ENCODE measurements at regions not wholly inside any gene's neighbourhood (a gene's known extent, or its start where the extent isn't known, plus 50 kb on each side); places are given as distances from the start of the nearest gene placed in this dataset.

GRCh38 chr20:6954219-6954618 lies 186.7 kb downstream of the BMP2 start:
- H3K27ac ChIP-seq (ENCODE audit: low read depth): no peak overlapping the region
- H3K79me2 ChIP-seq (replicated peaks; ENCODE audit: insufficient read depth): no peaks in the 10 kb centered on the region
- Mint-ChIP-seq H3K27ac (no peak overlapping the region), H3K36me3 (ENCODE audit: low read depth) (peaks cover 6% of the 10 kb centered on the region; the same call in 2 of the 3 replicates), H3K4me1 (no peaks in the 10 kb centered on the region), H3K9me3 (peaks cover 12% of the 10 kb centered on the region; the same call in 2 of the 3 replicates), H3K27me3 (ENCODE audit: insufficient read depth, low read depth, poor library complexity) (no peaks in the 10 kb centered on the region), H3K4me3 (no peak overlapping the region)
- no peaks in the 10 kb centered on the region for H3F3A ChIP-seq (replicated peaks; ENCODE audit: low read depth)
- no peaks in the 10 kb centered on the region for H3K9me2 ChIP-seq (ENCODE audit: insufficient read depth)
- TF ChIP-seq ZNF114 (CRISPR knock-in tag; IDR thresholded peaks at IDR 0.05) (no peak), ZNF331 (CRISPR knock-in tag; IDR thresholded peaks at IDR 0.05; ENCODE audit: low read depth) (no peak), CREB1 (CRISPR knock-in tag; IDR thresholded peaks at IDR 0.05; ENCODE audit: low read depth) (no peak), REST (IDR thresholded peaks at IDR 0.05; ENCODE audit: unreplicated experiment) (no peak), EZH2 (IDR thresholded peaks at IDR 0.05; ENCODE audit: low read depth, unreplicated experiment) (no peak), EZH2phosphoT487 (IDR thresholded peaks at IDR 0.05; ENCODE audit: unreplicated experiment) (no peak), ETS1 (IDR thresholded peaks at IDR 0.05) (no peak), NANOG (IDR thresholded peaks at IDR 0.05; ENCODE audit: borderline replicate concordance) (no peak), ZNF462 (CRISPR knock-in tag; IDR thresholded peaks at IDR 0.05) (no peak), CTCF (conservative IDR thresholded peaks at IDR 0.05; ENCODE audit: low read depth in 2 of 2) (no peak), STAT1 (IDR thresholded peaks at IDR 0.05; ENCODE audit: unreplicated experiment) (no peak), JUNB (IDR thresholded peaks at IDR 0.05; ENCODE audit: unreplicated experiment) (no peak), POLR2AphosphoS5 (IDR thresholded peaks at IDR 0.05; ENCODE audit: low read depth) (no peak)
- H3K36me3 ChIP-seq (ENCODE audit: insufficient read depth): no peaks in the 10 kb centered on the region
- no peak overlapping the region for H3K4me2 ChIP-seq
- DNase-seq (ENCODE audit: low spot score): no peak
- H3K4me1 ChIP-seq (ENCODE audit: insufficient read depth): no peaks in the 10 kb centered on the region
- no peak overlapping the region for H3K4me3 ChIP-seq
- ATAC-seq: no peak
- H4K20me1 ChIP-seq (replicated peaks; ENCODE audit: insufficient read depth): no peaks in the 10 kb centered on the region
- no peaks in the 10 kb centered on the region for H3K27me3 ChIP-seq (ENCODE audit: insufficient read depth)
- peak overlapping the region; percentile 44; the same call in 1 of the 2 replicates for H2AFZ ChIP-seq

All from GM23338 (cell line).